MM.1S (cell line): ENCODE measurements at regions not wholly inside any gene's neighbourhood (a gene's known extent, or its start where the extent isn't known, plus 50 kb on each side); places are given as distances from the start of the nearest gene placed in this dataset.

ENCODE experiments used
- DNase-seq: peaks from one replicate; pipeline ENCODE4 v3.0.0-alpha.2; 2015
- H2AFZ ChIP-seq: fragments of 300-600 bp; sonication (generic); 2 replicates; pipeline ENCODE4 v1.6.0; 2016; ENCODE audit warnings: antibody characterized with exemption, low read length
- H3F3A ChIP-seq: fragments of 300-600 bp; sonication (generic); 2 replicates; pipeline ENCODE4 v1.6.1; 2016; ENCODE audit warnings: mild to moderate bottlenecking, antibody characterized with exemption, low read length, moderate library complexity, mixed read lengths; ENCODE audit not compliant: insufficient read depth
- H3K27ac ChIP-seq: fragments of 300-600 bp; sonication (generic); 2 replicates; pipeline ENCODE4 v1.5.1; 2016; ENCODE audit warnings: mild to moderate bottlenecking, low read length
- H3K27me3 ChIP-seq: fragments of 300-600 bp; sonication (generic); replicated peaks from 2 replicates; pipeline ENCODE4 v1.6.0; 2016; ENCODE audit warnings: low read length; ENCODE audit not compliant: insufficient read depth
- H3K36me3 ChIP-seq: fragments of 300-600 bp; sonication (generic); replicated peaks from 2 replicates; pipeline ENCODE4 v1.6.1; 2016; ENCODE audit warnings: mild to moderate bottlenecking, low read length, mixed read lengths; ENCODE audit not compliant: insufficient read depth
- H3K4me1 ChIP-seq: fragments of 300-600 bp; sonication (generic); 2 replicates; pipeline ENCODE4 v1.6.1; 2016; ENCODE audit warnings: low read length, mixed read lengths
- H3K4me2 ChIP-seq: fragments of 300-600 bp; sonication (generic); 2 replicates; pipeline ENCODE4 v1.6.0; 2016; ENCODE audit warnings: low read depth, low read length
- H3K4me3 ChIP-seq: fragments of 300-600 bp; sonication (generic); 2 replicates; pipeline ENCODE4 v1.5.1; 2016; ENCODE audit warnings: low read length, mixed read lengths
- H3K79me2 ChIP-seq: fragments of 300-600 bp; sonication (generic); 2 replicates; pipeline ENCODE4 v1.6.1; 2016; ENCODE audit warnings: mixed run types, low read length, mixed read lengths
- H3K9ac ChIP-seq: fragments of 300-600 bp; sonication (generic); 2 replicates; pipeline ENCODE4 v1.6.1; 2016; ENCODE audit warnings: low read length, mixed read lengths
- H3K9me2 ChIP-seq: fragments of 300-600 bp; sonication (generic); replicated peaks from 2 replicates; pipeline ENCODE4 v1.6.1; 2016; ENCODE audit warnings: mild to moderate bottlenecking, low read length, mixed read lengths; ENCODE audit not compliant: insufficient read depth
- H3K9me3 ChIP-seq: fragments of 300-600 bp; sonication (generic); replicated peaks from 2 replicates; pipeline ENCODE4 v1.6.1; 2016; ENCODE audit warnings: mild to moderate bottlenecking, low read length, mixed read lengths; ENCODE audit not compliant: insufficient read depth
- H4K20me1 ChIP-seq: fragments of 300-600 bp; sonication (generic); 2 replicates; pipeline ENCODE4 v1.6.1; 2016; ENCODE audit warnings: mild to moderate bottlenecking, low read length, moderate library complexity, mixed read lengths; ENCODE audit not compliant: insufficient read depth
- CTCF ChIP-seq: fragments of 300-600 bp; sonication (generic); IDR thresholded peaks from 2 replicates; pipeline ENCODE4 v1.5.1; 2016; ENCODE audit warnings: antibody characterized with exemption, low read length, mixed read lengths
- EZH2 ChIP-seq: fragments of 300-600 bp; sonication (generic); optimal IDR thresholded peaks from 2 replicates; pipeline ENCODE3; 2017; ENCODE audit warnings: low read depth, mild to moderate bottlenecking, antibody characterized with exemption, low read length, mixed read lengths
- EZH2phosphoT487 ChIP-seq: fragments of 300-600 bp; sonication (generic); IDR thresholded peaks from 2 replicates; pipeline ENCODE4 v1.6.1; 2018; ENCODE audit warnings: antibody characterized with exemption, low read length

- Histone ChIP-seq H3K4me3 (no peak overlapping the region), H3K4me1 (no peaks in the 10 kb centered on the region), H3K36me3 (no peaks in the 10 kb centered on the region), H3K27ac (no peak overlapping the region), H3F3A (no peaks in the 10 kb centered on the region), H3K27me3 (no peaks in the 10 kb centered on the region), H4K20me1 (no peaks in the 10 kb centered on the region), H3K9me2 (no peaks in the 10 kb centered on the region), H3K4me2 (no peak overlapping the region), H3K9ac (no peak overlapping the region), H3K79me2 (no peaks in the 10 kb centered on the region), H3K9me3 (no peaks in the 10 kb centered on the region), H2AFZ (no peak overlapping the region)
- DNase-seq = no peak
- TF ChIP-seq CTCF = no peak
- no peak for TF ChIP-seq EZH2phosphoT487
- no peak for TF ChIP-seq EZH2
These were observed 1414.3 kb upstream of the CDH6 start for GRCh38 chr5:29779141-29779540.

GRCh38 chr5:29777373-29777772, 1416.1 kb upstream of the CDH6 start:
- H3K27me3 ChIP-seq = no peaks in the 10 kb centered on the region
- TF ChIP-seq CTCF (no peak), EZH2 (no peak), EZH2phosphoT487 (no peak)
- H3K9me3 ChIP-seq = no peaks in the 10 kb centered on the region
- no peaks in the 10 kb centered on the region for H3K4me1 ChIP-seq
- no peak overlapping the region for H3K9ac ChIP-seq
- no peak for DNase-seq
- H3K9me2 ChIP-seq = no peaks in the 10 kb centered on the region
- H3K79me2 ChIP-seq = no peaks in the 10 kb centered on the region
- no peaks in the 10 kb centered on the region for H3K36me3 ChIP-seq
- H3F3A ChIP-seq = no peaks in the 10 kb centered on the region
- no peak overlapping the region for H3K4me3 ChIP-seq
- no peak overlapping the region for H3K4me2 ChIP-seq
- no peak overlapping the region for H2AFZ ChIP-seq
- H3K27ac ChIP-seq = no peak overlapping the region
- H4K20me1 ChIP-seq = no peaks in the 10 kb centered on the region

GRCh38 chr5:29770936-29771335, 1422.5 kb upstream of the CDH6 start:
- no peaks in the 10 kb centered on the region for H3F3A ChIP-seq
- H3K4me3 ChIP-seq = no peak overlapping the region
- TF ChIP-seq CTCF = no peak
- TF ChIP-seq EZH2phosphoT487 = no peak
- no peak for TF ChIP-seq EZH2
- H3K79me2 ChIP-seq = no peaks in the 10 kb centered on the region
- no peak overlapping the region for H3K9ac ChIP-seq
- no peak overlapping the region for H3K27ac ChIP-seq
- H3K36me3 ChIP-seq = no peaks in the 10 kb centered on the region
- no peak for DNase-seq
- no peaks in the 10 kb centered on the region for H3K27me3 ChIP-seq
- no peaks in the 10 kb centered on the region for H3K4me1 ChIP-seq
- no peak overlapping the region for H3K4me2 ChIP-seq
- H4K20me1 ChIP-seq = no peaks in the 10 kb centered on the region
- no peaks in the 10 kb centered on the region for H3K9me3 ChIP-seq
- no peaks in the 10 kb centered on the region for H3K9me2 ChIP-seq
- H2AFZ ChIP-seq = no peak overlapping the region
